Inflammatory macrophage (primary cell): ENCODE measurements at regions not wholly inside any gene's neighbourhood (a gene's known extent, or its start where the extent isn't known, plus 50 kb on each side); places are given as distances from the start of the nearest gene placed in this dataset.

Source experiments
- DNase-seq, 2 donors: peaks; one replicate each; pipeline ENCODE4 v3.0.0-alpha.2; 2020 to 2022

- DNase-seq: no peak
Observed at GRCh38 chr9:36461323-36461722, 61.3 kb upstream of the RNF38 start.

DNA sequence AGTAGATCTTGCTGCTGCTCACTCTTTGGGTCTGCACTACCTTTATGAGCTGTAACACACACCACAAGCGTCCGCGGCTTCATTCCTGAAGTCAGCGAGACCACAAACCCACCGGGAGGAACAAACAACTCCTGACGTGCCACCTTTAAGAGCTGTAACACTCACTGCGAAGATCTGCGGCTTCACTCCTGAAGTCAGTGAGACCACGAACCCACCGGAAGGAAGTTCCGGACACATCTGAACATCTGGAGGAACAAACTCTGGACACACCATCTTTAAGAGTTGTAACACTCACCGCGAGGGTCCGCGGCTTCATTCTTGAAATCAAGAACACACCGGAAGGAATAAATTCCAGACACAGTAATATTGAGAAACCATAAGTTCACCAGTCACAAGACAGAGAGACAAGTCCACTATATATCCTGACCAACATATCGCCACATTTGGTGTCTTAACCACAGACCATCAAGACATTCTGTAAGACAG is 58.4 kb upstream of the RNF38 start:
- peak; percentile 5 to 33 for DNase-seq

DNA sequence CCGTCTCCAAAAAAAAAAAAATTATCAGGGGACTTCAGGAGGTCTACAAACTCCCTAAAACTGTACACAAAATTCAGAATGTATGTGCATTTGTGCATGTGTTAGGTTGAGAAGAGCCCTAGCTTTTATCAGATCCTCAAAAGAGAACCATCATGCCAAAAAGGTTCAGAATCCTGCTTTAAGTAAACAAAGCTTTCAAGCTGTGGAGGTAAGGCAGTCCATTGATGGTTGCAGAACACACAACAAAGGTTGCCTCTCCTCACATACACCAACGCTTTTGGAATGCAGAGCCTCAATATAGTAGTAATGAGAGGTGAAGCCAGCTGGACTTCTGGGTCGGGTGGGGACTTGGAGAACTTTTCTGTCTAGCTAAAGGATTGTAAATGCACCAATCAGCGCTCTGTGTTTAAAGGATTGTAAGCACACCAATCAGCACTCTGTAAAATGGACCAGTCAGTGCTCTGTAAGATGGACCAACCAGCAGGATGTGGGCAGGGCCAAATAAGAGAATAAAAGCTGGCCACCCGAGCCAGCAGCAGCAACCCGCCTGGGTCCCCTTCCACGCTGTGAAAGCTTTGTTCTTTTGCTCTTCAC is 57.9 kb upstream of the RNF38 start:
- no peak for DNase-seq

DNA sequence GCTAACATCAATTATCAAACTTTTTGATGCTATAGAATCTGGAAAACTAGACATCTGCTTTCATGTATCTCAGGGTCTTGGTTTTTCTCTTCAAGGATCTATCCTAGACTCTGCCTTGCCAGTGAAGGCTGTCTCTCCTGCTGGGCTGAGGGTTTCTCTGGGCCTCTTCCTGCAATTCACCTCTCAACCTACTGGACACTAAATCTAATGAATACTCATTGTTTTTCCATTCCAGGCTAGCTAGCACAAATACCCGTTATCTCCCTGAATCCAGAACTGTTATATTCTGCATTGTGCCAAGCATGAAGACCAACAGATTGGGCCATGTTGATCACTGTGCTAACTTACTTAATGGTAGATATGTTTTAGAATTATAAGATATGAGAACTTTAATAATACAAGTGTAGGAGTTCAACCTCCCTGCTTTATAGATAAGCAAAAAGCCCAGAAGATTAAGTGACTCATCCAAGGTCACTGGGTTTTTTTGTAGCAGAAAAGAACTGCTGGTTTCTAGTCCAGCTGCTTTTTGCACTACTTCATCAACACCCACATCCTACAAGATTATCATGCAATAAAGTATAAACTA is 56.5 kb upstream of the RNF38 start:
- DNase-seq: no peak

DNA sequence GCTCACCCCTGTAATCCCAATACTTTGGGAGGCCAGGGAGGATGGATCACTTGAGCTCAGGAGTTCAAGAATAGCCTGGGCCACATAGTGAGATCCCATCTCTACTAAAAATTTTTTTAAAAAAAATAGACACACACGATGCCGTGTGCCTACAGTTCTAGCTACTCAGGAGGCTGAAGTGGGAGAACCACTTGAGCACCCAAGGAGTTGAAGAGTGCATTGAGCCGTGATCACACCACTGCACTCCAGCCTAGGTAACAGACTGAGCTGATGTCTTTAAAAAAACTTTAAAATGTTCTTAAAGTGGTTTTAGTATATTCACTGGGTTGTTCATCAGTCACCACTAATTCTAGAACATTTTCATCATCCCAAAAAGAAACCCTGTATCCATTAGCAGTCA is 51.9 kb upstream of the RNF38 start:
- no peak for DNase-seq

DNA sequence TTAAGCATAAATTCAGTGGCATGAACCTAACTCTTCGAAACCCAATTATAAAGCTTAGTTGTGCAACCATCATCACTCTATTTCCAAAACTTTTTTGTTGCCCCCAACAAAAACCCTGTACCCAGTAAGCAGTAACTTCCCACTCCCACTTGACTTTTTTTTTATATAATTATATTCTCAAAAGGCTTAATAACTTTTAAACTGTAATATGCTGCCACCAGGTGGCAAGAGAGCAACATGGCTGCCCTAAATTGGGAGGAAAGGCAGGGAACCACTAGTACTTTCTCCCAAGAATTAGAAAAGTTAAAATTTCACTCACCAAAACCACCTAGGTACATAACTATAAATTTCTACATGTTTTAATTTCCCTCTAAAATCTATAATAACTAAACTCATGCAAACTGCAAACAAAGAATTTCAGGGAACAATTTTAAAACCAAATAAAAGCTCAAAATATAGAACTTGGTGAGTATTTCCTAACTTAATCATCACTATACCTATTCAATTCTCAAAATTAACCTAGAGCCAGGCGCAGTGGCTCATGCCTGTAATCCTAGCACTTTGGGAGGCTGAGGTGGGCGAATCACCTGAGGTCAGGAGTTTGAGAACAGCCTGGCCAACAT is 50.2 kb upstream of the RNF38 start:
- peak; percentile 20 to 41 for DNase-seq
